ENCODE measurements at regions not wholly inside any gene's neighbourhood (a gene's known extent, or its start where the extent isn't known, plus 50 kb on each side); places are given as distances from the start of the nearest gene placed in this dataset.

DNA sequence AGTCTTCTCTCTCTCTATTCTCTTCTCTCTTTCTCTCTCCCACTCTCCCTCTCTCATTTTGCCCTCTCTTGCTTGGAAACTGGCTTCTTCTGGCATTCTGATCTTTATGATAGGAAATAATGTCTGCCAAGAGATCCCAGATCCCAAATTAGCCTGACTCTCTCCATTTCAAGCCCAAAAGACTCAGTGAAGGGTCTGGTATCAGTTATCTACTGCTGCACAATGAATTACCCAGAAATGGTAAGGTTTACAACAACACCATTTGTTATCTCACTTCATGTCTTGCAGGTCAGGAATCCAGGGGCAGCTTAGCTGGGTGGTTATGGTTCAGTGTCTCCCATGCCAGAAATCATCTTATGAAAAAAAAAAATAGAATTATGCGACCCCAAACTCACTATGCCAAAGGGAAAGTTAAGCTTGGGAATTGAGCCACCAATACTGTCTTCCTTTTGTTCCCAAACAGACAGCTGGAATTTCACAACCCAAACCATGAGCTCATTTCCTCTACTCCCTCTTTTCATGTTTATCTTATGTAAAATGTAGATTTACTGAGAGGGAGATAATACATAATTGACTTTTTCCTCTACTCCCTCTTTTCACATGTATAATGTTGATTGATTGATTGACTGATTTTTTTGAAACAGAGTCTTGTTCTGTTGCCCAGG, 67.8 kb upstream of the FICD start:
- H3K9me2 ChIP-seq (ENCODE audit: low read depth, low read length), result no peaks in the 10 kb centered on the region
- no peaks in the 10 kb centered on the region for H3K9me3 ChIP-seq (ENCODE audit: low read length)
- no peak for TF ChIP-seq EZH2 (IDR thresholded peaks at IDR 0.05; ENCODE audit: borderline replicate concordance, low read length)
- TF ChIP-seq, protein P1, sequence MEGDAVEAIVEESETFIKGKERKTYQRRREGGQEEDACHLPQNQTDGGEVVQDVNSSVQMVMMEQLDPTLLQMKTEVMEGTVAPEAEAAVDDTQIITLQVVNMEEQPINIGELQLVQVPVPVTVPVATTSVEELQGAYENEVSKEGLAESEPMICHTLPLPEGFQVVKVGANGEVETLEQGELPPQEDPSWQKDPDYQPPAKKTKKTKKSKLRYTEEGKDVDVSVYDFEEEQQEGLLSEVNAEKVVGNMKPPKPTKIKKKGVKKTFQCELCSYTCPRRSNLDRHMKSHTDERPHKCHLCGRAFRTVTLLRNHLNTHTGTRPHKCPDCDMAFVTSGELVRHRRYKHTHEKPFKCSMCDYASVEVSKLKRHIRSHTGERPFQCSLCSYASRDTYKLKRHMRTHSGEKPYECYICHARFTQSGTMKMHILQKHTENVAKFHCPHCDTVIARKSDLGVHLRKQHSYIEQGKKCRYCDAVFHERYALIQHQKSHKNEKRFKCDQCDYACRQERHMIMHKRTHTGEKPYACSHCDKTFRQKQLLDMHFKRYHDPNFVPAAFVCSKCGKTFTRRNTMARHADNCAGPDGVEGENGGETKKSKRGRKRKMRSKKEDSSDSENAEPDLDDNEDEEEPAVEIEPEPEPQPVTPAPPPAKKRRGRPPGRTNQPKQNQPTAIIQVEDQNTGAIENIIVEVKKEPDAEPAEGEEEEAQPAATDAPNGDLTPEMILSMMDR (IDR thresholded peaks at IDR 0.05; ENCODE audit: low read length), result no peak
- H3K4me3 ChIP-seq (ENCODE audit: low read depth, low read length, poor library complexity, severe bottlenecking), result no peak overlapping the region
- H3K9ac ChIP-seq (ENCODE audit: low read length), result no peak overlapping the region
- H3K4me2 ChIP-seq (ENCODE audit: low read length), result no peak overlapping the region
- no peaks in the 10 kb centered on the region for H3K4me1 ChIP-seq (ENCODE audit: insufficient read depth, low read length, severe bottlenecking)
- no peaks in the 10 kb centered on the region for H3K79me2 ChIP-seq (ENCODE audit: insufficient read depth, low read length)
- H4K20me1 ChIP-seq (ENCODE audit: insufficient read depth, low read length), result no peaks in the 10 kb centered on the region
- H3K27ac ChIP-seq (ENCODE audit: low read depth, low read length, poor library complexity, severe bottlenecking), result no peak overlapping the region
- no peak overlapping the region for H2AFZ ChIP-seq (ENCODE audit: low read length)
- no peaks in the 10 kb centered on the region for H3F3A ChIP-seq (ENCODE audit: insufficient read depth, low read length)
- H3K36me3 ChIP-seq (ENCODE audit: insufficient read depth, low read length), result no peaks in the 10 kb centered on the region
- H3K27me3 ChIP-seq (ENCODE audit: insufficient read depth, low read length), result no peaks in the 10 kb centered on the region

DNA sequence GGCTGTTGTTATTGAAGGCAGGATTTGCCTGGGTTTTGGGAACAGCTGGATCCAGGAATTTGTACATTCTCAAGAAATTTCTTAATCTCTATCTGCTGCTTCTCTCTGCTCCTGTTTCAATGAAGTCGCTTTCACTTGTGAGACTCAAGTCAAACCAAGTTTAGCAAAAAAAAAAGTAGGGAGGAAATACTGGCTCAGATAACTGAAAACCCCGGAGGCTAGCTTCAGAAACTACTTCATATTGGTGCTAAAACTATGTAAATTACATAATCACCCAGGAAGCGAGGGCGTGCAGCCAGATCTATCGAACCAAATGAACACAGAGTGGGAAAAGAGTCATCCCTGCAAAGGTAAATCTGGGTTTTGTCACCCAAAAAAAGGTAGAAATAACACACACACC, 68.3 kb upstream of the FICD start:
- no peaks in the 10 kb centered on the region for H4K20me1 ChIP-seq (ENCODE audit: insufficient read depth, low read length)
- H3K9me2 ChIP-seq (ENCODE audit: low read depth, low read length), result no peaks in the 10 kb centered on the region
- no peaks in the 10 kb centered on the region for H3K27me3 ChIP-seq (ENCODE audit: insufficient read depth, low read length)
- no peaks in the 10 kb centered on the region for H3K79me2 ChIP-seq (ENCODE audit: insufficient read depth, low read length)
- no peaks in the 10 kb centered on the region for H3K4me1 ChIP-seq (ENCODE audit: insufficient read depth, low read length, severe bottlenecking)
- no peak overlapping the region for H3K4me3 ChIP-seq (ENCODE audit: low read depth, low read length, poor library complexity, severe bottlenecking)
- H3K9me3 ChIP-seq (ENCODE audit: low read length), result no peaks in the 10 kb centered on the region
- TF ChIP-seq, protein P1 (IDR thresholded peaks at IDR 0.05; ENCODE audit: low read length), result no peak
- TF ChIP-seq EZH2 (IDR thresholded peaks at IDR 0.05; ENCODE audit: borderline replicate concordance, low read length), result no peak
- no peaks in the 10 kb centered on the region for H3K36me3 ChIP-seq (ENCODE audit: insufficient read depth, low read length)
- no peak overlapping the region for H3K27ac ChIP-seq (ENCODE audit: low read depth, low read length, poor library complexity, severe bottlenecking)
- H3K9ac ChIP-seq (ENCODE audit: low read length), result no peak overlapping the region
- no peaks in the 10 kb centered on the region for H3F3A ChIP-seq (ENCODE audit: insufficient read depth, low read length)
- H3K4me2 ChIP-seq (ENCODE audit: low read length), result no peak overlapping the region
- H2AFZ ChIP-seq (ENCODE audit: low read length), result no peak overlapping the region

DNA sequence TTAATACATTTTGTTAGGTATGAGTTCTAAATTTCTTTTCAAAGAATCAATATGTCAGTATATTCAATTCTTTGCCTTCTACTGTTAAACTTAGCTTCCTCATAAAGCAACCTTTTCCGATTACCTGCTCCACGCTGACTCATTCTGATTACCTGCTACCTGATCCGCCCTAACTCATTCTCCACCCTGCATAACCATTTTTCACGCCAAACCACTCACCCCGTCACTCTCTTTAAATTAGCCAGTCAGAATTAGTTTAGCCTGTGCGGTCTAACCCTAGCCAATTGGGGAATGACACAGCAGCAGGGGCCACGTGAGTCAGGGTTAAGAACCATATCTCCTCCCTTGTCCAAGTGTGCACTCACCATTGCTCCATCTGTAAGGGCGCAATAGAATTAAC, 72.2 kb upstream of the FICD start:
- Histone ChIP-seq H3K9ac (ENCODE audit: low read length) (no peak overlapping the region), H3K4me3 (ENCODE audit: low read depth, low read length, poor library complexity, severe bottlenecking) (no peak overlapping the region), H2AFZ (ENCODE audit: low read length) (no peak overlapping the region), H3K9me2 (ENCODE audit: low read depth, low read length) (no peaks in the 10 kb centered on the region), H3K4me1 (ENCODE audit: insufficient read depth, low read length, severe bottlenecking) (no peaks in the 10 kb centered on the region), H3K9me3 (ENCODE audit: low read length) (no peaks in the 10 kb centered on the region), H3K27ac (ENCODE audit: low read depth, low read length, poor library complexity, severe bottlenecking) (no peak overlapping the region), H3K27me3 (ENCODE audit: insufficient read depth, low read length) (no peaks in the 10 kb centered on the region), H3K79me2 (ENCODE audit: insufficient read depth, low read length) (no peaks in the 10 kb centered on the region), H3K4me2 (ENCODE audit: low read length) (no peak overlapping the region), H4K20me1 (ENCODE audit: insufficient read depth, low read length) (no peaks in the 10 kb centered on the region), H3K36me3 (ENCODE audit: insufficient read depth, low read length) (no peaks in the 10 kb centered on the region), H3F3A (ENCODE audit: insufficient read depth, low read length) (no peaks in the 10 kb centered on the region)
- TF ChIP-seq, protein P1 (IDR thresholded peaks at IDR 0.05; ENCODE audit: low read length), result no peak
- no peak for TF ChIP-seq EZH2 (IDR thresholded peaks at IDR 0.05; ENCODE audit: borderline replicate concordance, low read length)

Measured in OCI-LY1 (cell line).